GM10266 (cell line): ENCODE measurements at regions not wholly inside any gene's neighbourhood (a gene's known extent, or its start where the extent isn't known, plus 50 kb on each side); places are given as distances from the start of the nearest gene placed in this dataset.

Experiments used
- DNase-seq: peaks from one replicate; pipeline ENCODE4 v3.0.0; 2012; ENCODE audit errors: extremely low spot score
- CTCF ChIP-seq: IDR thresholded peaks from 2 replicates; pipeline ENCODE4 v1.5.1; 2012; ENCODE audit warnings: mild to moderate bottlenecking, low read depth; ENCODE audit not compliant: control insufficient read depth, insufficient read depth; ENCODE audit errors: missing control alignments

GRCh38 chr1:68293122-68293521 is 60.8 kb upstream of the WLS start:
- no peak for TF ChIP-seq CTCF
- DNase-seq = no peak

- DNase-seq = no peak
- TF ChIP-seq CTCF = no peak
These were observed 59.5 kb upstream of the WLS start for GRCh38 chr1:68291688-68292384.

- no peak for DNase-seq
- TF ChIP-seq CTCF = no peak
These were observed 54.9 kb upstream of the WLS start for GRCh38 chr1:68287241-68287640.

GRCh38 chr1:68285046-68285445 is 52.7 kb upstream of the WLS start:
- no peak for TF ChIP-seq CTCF

GRCh38 chr1:68281946-68282615 is 49.8 kb upstream of the WLS start:
- no peak for DNase-seq

More at GRCh38 chr1:68285046-68285445, 52.7 kb upstream of the WLS start:
- no peak for DNase-seq

More at GRCh38 chr1:68281946-68282615, 49.8 kb upstream of the WLS start:
- no peak for TF ChIP-seq CTCF
